GM20000 (cell line): ENCODE measurements at regions not wholly inside any gene's neighbourhood (a gene's known extent, or its start where the extent isn't known, plus 50 kb on each side); places are given as distances from the start of the nearest gene placed in this dataset.
A peak's percentile ranks its signal among the peaks of the same experiment; 100 is the strongest.
"Not testable (repeated sequence)": the region's sequence is repeated elsewhere in the genome, so short reads cannot be mapped to it uniquely, and the experiment has no call there.

Source experiments
- DNase-seq: peaks from one replicate; pipeline ENCODE4 v3.0.0; 2012; ENCODE audit warnings: low spot score
- TF ChIP-seq, protein P1 (sequence below): IDR thresholded peaks from 2 replicates; pipeline ENCODE4 v1.5.1; 2012; ENCODE audit warnings: mild to moderate bottlenecking, control low read depth; ENCODE audit errors: extremely low read depth, missing control alignments

DNA sequence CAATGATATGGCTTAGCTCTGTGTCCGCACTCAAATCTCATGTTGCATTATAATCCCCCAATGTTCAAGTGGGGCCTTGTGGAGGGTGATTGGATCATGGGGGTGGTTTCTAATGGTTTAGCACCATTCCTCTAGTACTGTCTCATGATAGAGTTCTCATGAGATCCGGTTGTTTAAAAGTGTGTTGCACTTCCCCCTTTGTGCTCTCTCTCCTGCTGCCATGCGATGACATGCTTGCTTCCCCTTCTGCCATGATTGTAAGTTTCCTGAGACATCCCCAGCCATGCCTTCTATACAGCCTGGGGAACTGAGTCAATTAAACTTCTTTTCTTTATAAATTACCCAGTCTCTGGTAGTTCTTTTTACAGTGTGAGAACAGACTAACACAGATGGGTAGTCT lies 427.1 kb downstream of the CHSY3 start:
- TF ChIP-seq, protein P1, sequence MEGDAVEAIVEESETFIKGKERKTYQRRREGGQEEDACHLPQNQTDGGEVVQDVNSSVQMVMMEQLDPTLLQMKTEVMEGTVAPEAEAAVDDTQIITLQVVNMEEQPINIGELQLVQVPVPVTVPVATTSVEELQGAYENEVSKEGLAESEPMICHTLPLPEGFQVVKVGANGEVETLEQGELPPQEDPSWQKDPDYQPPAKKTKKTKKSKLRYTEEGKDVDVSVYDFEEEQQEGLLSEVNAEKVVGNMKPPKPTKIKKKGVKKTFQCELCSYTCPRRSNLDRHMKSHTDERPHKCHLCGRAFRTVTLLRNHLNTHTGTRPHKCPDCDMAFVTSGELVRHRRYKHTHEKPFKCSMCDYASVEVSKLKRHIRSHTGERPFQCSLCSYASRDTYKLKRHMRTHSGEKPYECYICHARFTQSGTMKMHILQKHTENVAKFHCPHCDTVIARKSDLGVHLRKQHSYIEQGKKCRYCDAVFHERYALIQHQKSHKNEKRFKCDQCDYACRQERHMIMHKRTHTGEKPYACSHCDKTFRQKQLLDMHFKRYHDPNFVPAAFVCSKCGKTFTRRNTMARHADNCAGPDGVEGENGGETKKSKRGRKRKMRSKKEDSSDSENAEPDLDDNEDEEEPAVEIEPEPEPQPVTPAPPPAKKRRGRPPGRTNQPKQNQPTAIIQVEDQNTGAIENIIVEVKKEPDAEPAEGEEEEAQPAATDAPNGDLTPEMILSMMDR = no peak
- DNase-seq = no peak

DNA sequence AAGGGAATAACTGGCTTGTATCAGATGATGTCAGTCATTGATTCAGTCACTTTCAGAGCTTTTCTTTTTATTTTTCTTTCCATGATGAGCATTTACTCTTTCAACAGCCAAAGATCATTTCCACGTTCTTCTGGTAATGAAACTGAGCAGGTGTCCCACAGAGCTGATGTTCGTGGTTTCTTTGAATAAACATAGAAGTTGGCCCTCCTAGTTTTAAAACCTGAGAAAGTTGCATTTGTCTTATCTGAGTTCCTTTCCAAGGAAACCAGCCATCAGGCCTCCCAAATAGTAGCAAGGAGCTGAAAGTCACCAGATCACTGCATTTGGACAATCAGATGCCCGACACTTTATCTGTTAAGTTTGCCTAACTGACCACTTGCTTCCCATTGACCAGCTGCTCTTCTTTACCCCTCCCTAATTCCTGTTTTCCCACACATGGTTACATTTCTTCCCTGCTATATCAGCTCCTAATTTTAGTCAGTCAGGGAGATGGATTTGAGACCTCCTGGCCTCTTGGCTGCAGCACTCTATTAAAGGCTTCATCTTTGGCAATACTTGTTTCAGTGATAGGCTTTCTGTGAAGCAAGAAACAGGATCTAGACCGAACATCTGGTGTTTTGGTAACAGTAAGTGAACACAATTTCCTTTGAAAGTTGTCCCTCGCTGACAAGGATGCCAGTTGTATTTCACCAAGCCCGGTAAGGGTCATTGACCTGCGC lies 420.8 kb downstream of the CHSY3 start:
- DNase-seq = no peak
- TF ChIP-seq, protein P1 = no peak

DNA sequence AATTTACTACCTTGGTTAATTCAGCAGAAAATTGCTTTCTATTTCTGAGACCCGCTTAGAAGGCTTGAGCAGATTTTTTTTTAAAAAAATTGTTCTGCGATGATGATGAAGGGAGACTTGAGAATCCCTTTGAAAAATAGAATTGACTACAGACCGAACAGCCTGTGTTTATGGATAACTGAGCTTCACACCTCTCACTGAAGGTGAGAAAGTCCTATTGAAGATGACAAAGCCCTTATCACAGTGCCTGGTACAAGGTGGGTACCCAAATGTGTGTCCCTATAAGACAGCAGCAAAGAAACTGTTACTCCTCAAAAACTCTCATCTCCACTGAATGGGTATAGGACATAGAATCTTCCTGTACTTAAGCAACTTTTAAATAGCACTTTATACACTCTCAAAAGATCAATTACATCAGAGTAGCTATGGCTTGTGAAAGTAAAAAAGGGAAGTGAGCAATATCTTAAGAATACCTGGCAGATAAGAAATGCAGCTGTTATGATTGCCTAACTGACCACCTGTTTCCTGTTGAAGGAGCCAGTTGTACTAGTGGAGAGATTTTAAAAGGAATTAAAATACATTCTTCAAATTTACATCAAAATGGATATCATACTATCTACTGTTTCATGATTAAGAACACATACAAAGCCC lies 419.7 kb downstream of the CHSY3 start:
- peak; percentile 17 for DNase-seq
- TF ChIP-seq, protein P1 = no peak

DNA sequence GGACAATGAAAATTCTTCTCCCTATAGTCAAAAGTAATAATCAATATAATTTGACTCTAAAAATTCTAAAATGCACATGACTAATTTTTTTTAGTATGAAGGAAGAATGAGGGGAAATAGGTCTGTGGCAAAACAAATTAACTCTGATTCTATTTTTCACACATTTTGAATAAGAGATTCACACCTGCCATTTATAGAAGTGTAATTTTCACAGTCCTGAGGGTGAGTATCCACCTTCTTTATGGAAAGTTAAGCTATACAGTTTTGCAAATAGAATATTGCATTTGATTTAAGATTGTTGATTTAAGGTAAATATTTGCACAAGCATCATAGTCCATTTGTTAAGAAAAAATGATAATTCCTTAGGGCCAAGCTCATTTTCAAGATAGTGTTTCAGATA lies 417.7 kb downstream of the CHSY3 start:
- no peak for DNase-seq
- TF ChIP-seq, protein P1 = no peak

DNA sequence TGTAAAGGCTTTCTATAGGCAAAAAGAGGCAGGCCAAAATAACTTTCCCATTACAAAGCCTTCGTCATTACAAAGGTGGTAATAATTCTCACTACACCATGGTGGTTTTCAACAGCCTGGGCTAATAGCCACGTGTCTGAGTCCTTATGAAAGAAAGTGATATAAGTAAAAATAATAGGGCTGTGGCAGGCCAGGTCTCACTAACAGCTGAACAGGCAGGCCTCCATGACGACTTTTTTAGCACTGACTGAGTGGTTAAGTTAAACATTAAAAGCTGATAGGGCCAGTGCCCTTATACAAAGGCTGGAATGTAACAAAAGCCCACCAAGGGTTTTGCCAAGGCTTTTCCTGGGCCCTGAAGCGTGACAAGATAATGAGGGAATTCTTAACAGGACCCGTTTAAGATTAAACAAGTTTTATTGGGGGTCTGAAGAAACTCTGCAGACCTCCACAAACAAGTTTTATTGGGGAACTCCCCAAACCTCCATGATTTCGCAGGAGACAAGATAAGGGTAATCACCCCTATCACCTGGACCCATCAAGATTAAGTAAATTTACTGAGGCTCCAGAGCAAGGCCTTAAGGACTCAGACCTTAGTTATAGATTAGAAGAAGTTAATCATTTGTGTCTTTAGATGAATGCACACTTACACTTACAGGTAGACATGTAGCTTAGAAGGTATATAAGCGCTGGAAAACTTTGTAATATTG lies 412.9 kb downstream of the CHSY3 start:
- TF ChIP-seq, protein P1 = no peak
- no peak for DNase-seq

DNA sequence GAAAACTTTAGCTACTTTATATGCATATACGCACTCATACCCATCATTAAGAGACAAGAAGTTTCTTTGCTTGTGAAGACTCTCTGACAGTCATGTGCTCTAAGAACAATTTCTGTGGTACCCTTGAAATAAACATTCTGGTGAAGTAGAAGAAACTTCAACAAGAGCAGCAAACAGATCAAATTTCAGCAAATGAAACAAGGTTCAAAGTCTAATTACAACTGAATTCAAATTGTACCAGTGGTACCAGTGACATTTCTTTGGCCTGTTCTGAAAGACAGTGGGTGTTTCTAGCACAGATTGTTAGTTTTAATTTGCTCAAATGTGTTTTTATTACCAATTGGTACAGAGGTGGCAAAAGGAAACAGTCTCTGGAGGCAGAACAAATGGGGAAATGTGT lies 391.0 kb downstream of the CHSY3 start:
- TF ChIP-seq, protein P1 = no peak
- no peak for DNase-seq

DNA sequence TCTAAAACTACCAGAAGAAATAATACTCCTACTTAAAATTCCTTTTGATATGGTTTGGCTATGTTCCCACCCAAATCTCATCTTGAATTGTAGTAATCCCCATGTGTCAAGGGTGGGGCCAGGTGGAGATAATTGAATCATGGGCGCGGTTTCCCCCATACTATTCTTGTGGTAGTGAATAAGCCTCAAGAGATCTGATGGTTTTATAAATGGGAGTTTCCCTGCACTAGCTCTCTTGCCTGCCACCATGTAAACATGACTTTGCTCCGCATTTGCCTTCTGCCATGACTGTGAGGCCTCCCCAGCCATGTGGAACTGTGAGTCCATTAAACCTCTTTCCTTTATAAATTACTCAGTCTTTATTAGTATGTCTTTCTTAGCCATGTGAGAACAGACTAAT lies 390.5 kb downstream of the CHSY3 start:
- not testable (repeated sequence) for DNase-seq
